ENCODE measurements at regions not wholly inside any gene's neighbourhood (a gene's known extent, or its start where the extent isn't known, plus 50 kb on each side); places are given as distances from the start of the nearest gene placed in this dataset.
A peak's percentile ranks its signal among the peaks of the same experiment; 100 is the strongest.
"Not testable (repeated sequence)": the region's sequence is repeated elsewhere in the genome, so short reads cannot be mapped to it uniquely, and the experiment has no call there.

- CTCF ChIA-PET (ENCODE audit: low intra/inter-chr PET ratio, low total read pairs); BruUV-seq (replicated peaks): not testable (repeated sequence)
These were observed 246.3 kb downstream of the KCNE4 start for GRCh38 chr2:223298329-223298728.

GRCh38 chr2:223300326-223300725 lies 248.3 kb downstream of the KCNE4 start:
- 35% methylated on average over 4 of the region's 4 CpGs for WGBS (ENCODE audit: low lambda C conversion rate)
- Histone ChIP-seq H3K9ac (ENCODE audit: insufficient read depth, low read depth, low read length) (no peak overlapping the region), H3K36me3 (replicated peaks in 1 of 2; ENCODE audit: control insufficient read depth in 1 of 2, insufficient read depth in 2 of 2, low read length in 2 of 2) (no peaks in the 10 kb centered on the region), H4K20me1 (ENCODE audit: insufficient read depth, low read length) (no peaks in the 10 kb centered on the region), H3K79me2 (ENCODE audit: insufficient read depth, low read length) (no peaks in the 10 kb centered on the region), H3K27me3 (ENCODE audit: control insufficient read depth in 1 of 2, insufficient read depth in 2 of 2, low read length in 2 of 2) (no peaks in the 10 kb centered on the region), H3K4me2 (ENCODE audit: low read depth, low read length) (no peak overlapping the region), H2AFZ (ENCODE audit: low read length) (no peak overlapping the region), H3K4me3 (replicated peaks in 1 of 3; ENCODE audit: insufficient read depth in 1 of 3, low read depth in 2 of 3, low read length in 3 of 3) (no peak overlapping the region), H3K27ac (ENCODE audit: extremely low read length, insufficient read depth, low read length) (no peak overlapping the region), H3K4me1 (ENCODE audit: insufficient read depth, low read length) (no peaks in the 10 kb centered on the region), H3K9me3 (ENCODE audit: low read length) (no peaks in the 10 kb centered on the region)
- POLR2A ChIA-PET = no interaction called here
- CTCF ChIA-PET (ENCODE audit: low intra/inter-chr PET ratio, low total read pairs) = no interaction called here
- no peak for FAIRE-seq
- DNase-seq (ENCODE audit: low spot score) = no peak
- ATAC-seq = no peak
- in situ Hi-C loops (cut with HindIII; ENCODE audit: extremely low pct_ligation_motif_present, low pct_unique_long_range_greater_than_20kb) (no loop called here), intact Hi-C loops (cut with micrococcal nuclease; ENCODE audit: unreplicated experiment) (no loop called here)
- BruUV-seq (replicated peaks) = no TSS peak
- TF ChIP-seq DMTF1 (CRISPR knock-in tag; IDR thresholded peaks at IDR 0.05) (no peak), THAP9 (CRISPR knock-in tag; IDR thresholded peaks at IDR 0.05; ENCODE audit: borderline replicate concordance) (no peak), E2F5 (CRISPR knock-in tag; conservative IDR thresholded peaks at IDR 0.05) (no peak), ZNF460 (CRISPR knock-in tag; IDR thresholded peaks at IDR 0.05; ENCODE audit: borderline replicate concordance) (no peak)

More at GRCh38 chr2:223298329-223298728, 246.3 kb downstream of the KCNE4 start:
- in situ Hi-C loops (cut with HindIII; ENCODE audit: extremely low pct_ligation_motif_present, low pct_unique_long_range_greater_than_20kb); H4K20me1 ChIP-seq (ENCODE audit: insufficient read depth, low read length); ATAC-seq; H3K36me3 ChIP-seq (replicated peaks in 1 of 2; ENCODE audit: control insufficient read depth in 1 of 2, insufficient read depth in 2 of 2, low read length in 2 of 2); H3K79me2 ChIP-seq (ENCODE audit: insufficient read depth, low read length); POLR2A ChIA-PET; H2AFZ ChIP-seq (ENCODE audit: low read length); DNase-seq (ENCODE audit: low spot score); H3K4me1 ChIP-seq (ENCODE audit: insufficient read depth, low read length); H3K27me3 ChIP-seq (ENCODE audit: control insufficient read depth in 1 of 2, insufficient read depth in 2 of 2, low read length in 2 of 2); FAIRE-seq; H3K4me2 ChIP-seq (ENCODE audit: low read depth, low read length); H3K4me3 ChIP-seq (replicated peaks in 1 of 3; ENCODE audit: insufficient read depth in 1 of 3, low read depth in 2 of 3, low read length in 3 of 3); H3K9me3 ChIP-seq (ENCODE audit: low read length); intact Hi-C loops (cut with micrococcal nuclease; ENCODE audit: unreplicated experiment); H3K9ac ChIP-seq (ENCODE audit: insufficient read depth, low read depth, low read length); H3K27ac ChIP-seq (ENCODE audit: extremely low read length, insufficient read depth, low read length); TF ChIP-seq USF2 (CRISPR knock-in tag; IDR thresholded peaks at IDR 0.05; ENCODE audit: borderline replicate concordance): not testable (repeated sequence)
- WGBS (ENCODE audit: low lambda C conversion rate) = 1% methylated on average over 4 of the region's 4 CpGs
- peak; percentile 62; the same call in 1 of the 2 replicates for TF ChIP-seq RAD51 (IDR thresholded peaks at IDR 0.05; ENCODE audit: borderline replicate concordance)
- TF ChIP-seq USF2 (IDR thresholded peaks at IDR 0.05; ENCODE audit: low read depth, low read length) = peak; percentile 51; the same call in 1 of the 2 replicates

Measured in HepG2 (cell line).